ENCODE measurements at regions not wholly inside any gene's neighbourhood (a gene's known extent, or its start where the extent isn't known, plus 50 kb on each side); places are given as distances from the start of the nearest gene placed in this dataset.

- H4K91ac ChIP-seq (replicated peaks; ENCODE audit: insufficient read length, low read length), result no peak overlapping the region
- no peak overlapping the region for H3K14ac ChIP-seq (ENCODE audit: insufficient read length)
- no peaks in the 10 kb centered on the region for H3K23me2 ChIP-seq (ENCODE audit: low read depth, low read length)
- H3K27ac ChIP-seq (ENCODE audit: low read depth, low read length), result no peak overlapping the region
- FAIRE-seq, result no peak
- H2BK5ac ChIP-seq (ENCODE audit: low read depth, low read length), result no peak overlapping the region
- H3K27me3 ChIP-seq (replicated peaks in 1 of 4; ENCODE audit: control insufficient read depth in 3 of 4, extremely low read depth in 1 of 4, insufficient read depth in 3 of 4, low read length in 3 of 4), result no peaks in the 10 kb centered on the region
- H3K9ac ChIP-seq (replicated peaks in 1 of 4; ENCODE audit: extremely low read depth in 1 of 4, low read depth in 3 of 4, low read length in 3 of 4), result no peak overlapping the region
- ChIA-PET POLR2A (ENCODE audit: partially characterized antibody) (no interaction called here), CTCF (ENCODE audit: partially characterized antibody) (interaction anchor here (1.0 to 1.2 kb wide), 2 partner anchors 10 to 598 kb away, joined by 3 to 4 read pairs; no protein-coding TSS in a partner anchor)
- H4K5ac ChIP-seq (ENCODE audit: insufficient read length, low read depth, low read length), result no peak overlapping the region
- no peak overlapping the region for H3K4me3 ChIP-seq (ENCODE audit: extremely low read depth in 1 of 4, insufficient read depth in 2 of 4, low read depth in 3 of 4, low read length in 4 of 4)
- no peak overlapping the region for H3K18ac ChIP-seq (ENCODE audit: extremely low read depth, low read length)
- H4K20me1 ChIP-seq (replicated peaks in 1 of 2; ENCODE audit: control insufficient read depth in 1 of 2, insufficient read depth in 2 of 2, low read length in 2 of 2), result no peaks in the 10 kb centered on the region
- no peak overlapping the region for H2AFZ ChIP-seq (ENCODE audit: low read length)
- H3K4me2 ChIP-seq (ENCODE audit: insufficient read depth in 1 of 2, low read depth in 2 of 2, low read length in 2 of 2), result no peak overlapping the region
- H2BK12ac ChIP-seq (ENCODE audit: low read depth, low read length), result no peak overlapping the region
- H3K4me1 ChIP-seq (replicated peaks in 1 of 4; ENCODE audit: control insufficient read depth in 3 of 4, insufficient read depth in 4 of 4, low read length in 3 of 4), result no peaks in the 10 kb centered on the region
- H3K23ac ChIP-seq (ENCODE audit: insufficient read length), result no peak overlapping the region
- H3K79me2 ChIP-seq (ENCODE audit: control insufficient read depth in 1 of 2, insufficient read depth in 2 of 2, low read length in 2 of 2), result no peaks in the 10 kb centered on the region
- no peaks in the 10 kb centered on the region for H3K36me3 ChIP-seq (ENCODE audit: control insufficient read depth in 2 of 4, insufficient read depth in 4 of 4, low read length in 3 of 4)
- no peak overlapping the region for H3K4ac ChIP-seq (replicated peaks; ENCODE audit: insufficient read length, low read depth, low read length)
- H3K9me3 ChIP-seq (ENCODE audit: insufficient read depth in 2 of 2, low read depth in 1 of 2, low read length in 1 of 2), result no peaks in the 10 kb centered on the region
- no peak overlapping the region for H2BK20ac ChIP-seq (ENCODE audit: low read length)
- H3K79me1 ChIP-seq (ENCODE audit: low read depth, low read length), result no peaks in the 10 kb centered on the region
- no peak overlapping the region for H4K8ac ChIP-seq (ENCODE audit: extremely low read depth, insufficient read depth, low read length)
- DNase-seq (ENCODE audit: low read depth in 1 of 2, low spot score in 2 of 2), result no peak
- H3K56ac ChIP-seq (replicated peaks; ENCODE audit: insufficient read length, low read depth, low read length), result no peak overlapping the region
- no peak overlapping the region for H2AK5ac ChIP-seq (ENCODE audit: low read depth, low read length)
- H2BK15ac ChIP-seq (ENCODE audit: low read length), result no peak overlapping the region
- H2BK120ac ChIP-seq (replicated peaks; ENCODE audit: low read depth, low read length), result no peak overlapping the region
- WGBS, 2 experiments (ENCODE audit: extremely low coverage in 1 of 2, insufficient coverage in 1 of 2, insufficient read length in 1 of 2, insufficient replicate concordance in 2 of 2, low coverage in 1 of 2, low lambda C conversion rate in 2 of 2, missing lambda C conversion rate in 1 of 2), result 89% methylated on average over 3 of the region's 3 CpGs; no CpG with 5 or more reads in 1 of the 2 experiments
- no peak for TF ChIP-seq RXRA (IDR thresholded peaks at IDR 0.05; ENCODE audit: insufficient read depth, low read depth, low read length)
- TF ChIP-seq ATF3 (IDR thresholded peaks at IDR 0.05; ENCODE audit: insufficient read depth, low read depth, low read length), result no peak
- TF ChIP-seq CTCF (IDR thresholded peaks at IDR 0.05; ENCODE audit: control extremely low read depth in 1 of 3, insufficient read depth in 1 of 3, low read depth in 1 of 3, low read length in 3 of 3), result no peak
- TF ChIP-seq SIX5 (IDR thresholded peaks at IDR 0.05; ENCODE audit: low read depth, low read length), result no peak
- no peak for TF ChIP-seq TBP (IDR thresholded peaks at IDR 0.05; ENCODE audit: low read depth, low read length)
- no peak for TF ChIP-seq RFX5 (IDR thresholded peaks at IDR 0.05; ENCODE audit: borderline replicate concordance, low read depth, low read length)
- no peak for TF ChIP-seq CTBP2 (IDR thresholded peaks at IDR 0.05; ENCODE audit: borderline replicate concordance, insufficient read depth, insufficient read length, low read length)
- no peak for TF ChIP-seq KDM1A (IDR thresholded peaks at IDR 0.05; ENCODE audit: borderline replicate concordance, low read length)
- TF ChIP-seq GABPA (IDR thresholded peaks at IDR 0.05; ENCODE audit: borderline replicate concordance, insufficient read depth, low read length), result no peak
- no peak for TF ChIP-seq EZH2 (IDR thresholded peaks at IDR 0.05; ENCODE audit: low read depth, low read length, severe bottlenecking)
- no peak for TF ChIP-seq JUN (IDR thresholded peaks at IDR 0.05; ENCODE audit: low read depth, low read length)
These were observed 106.2 kb upstream of the THBS1 start for GRCh38 chr15:39474657-39475056.
